ENCODE measurements at regions not wholly inside any gene's neighbourhood (a gene's known extent, or its start where the extent isn't known, plus 50 kb on each side); places are given as distances from the start of the nearest gene placed in this dataset.
A peak's percentile ranks its signal among the peaks of the same experiment; 100 is the strongest.
"Not testable (repeated sequence)": the region's sequence is repeated elsewhere in the genome, so short reads cannot be mapped to it uniquely, and the experiment has no call there.

GRCh38 chr5:145446875-145447274 is 388.3 kb downstream of the PRELID2 start:
- not testable (repeated sequence) for DNase-seq

- DNase-seq, result no peak
Measured at GRCh38 chr5:145446412-145446811, 388.7 kb downstream of the PRELID2 start.

GRCh38 chr5:145445027-145445426 is 390.1 kb downstream of the PRELID2 start:
- DNase-seq, result no peak

GRCh38 chr5:145443964-145444363 is 391.2 kb downstream of the PRELID2 start:
- no peak for DNase-seq

- DNase-seq, result no peak
Measured at GRCh38 chr5:145443366-145443765, 391.8 kb downstream of the PRELID2 start.

GRCh38 chr5:145442661-145443060 is 392.5 kb downstream of the PRELID2 start:
- not testable (repeated sequence) for DNase-seq

- DNase-seq, result no peak
Measured at GRCh38 chr5:145441228-145441627, 393.9 kb downstream of the PRELID2 start.

GRCh38 chr5:145437627-145438026 is 397.5 kb downstream of the PRELID2 start:
- DNase-seq, result no peak

GRCh38 chr5:145433077-145433476 is 402.1 kb downstream of the PRELID2 start:
- no peak for DNase-seq

- no peak for DNase-seq
Measured at GRCh38 chr5:145429170-145429569, 406.0 kb downstream of the PRELID2 start.

- no peak for DNase-seq
Measured at GRCh38 chr5:145408048-145408341, 427.1 kb downstream of the PRELID2 start.

- no peak for DNase-seq
Measured at GRCh38 chr5:145407300-145408047, 427.7 kb downstream of the PRELID2 start.

- DNase-seq, result no peak
Measured at GRCh38 chr5:145403992-145404391, 431.1 kb downstream of the PRELID2 start.

GRCh38 chr5:145396888-145397287 is 438.3 kb downstream of the PRELID2 start:
- no peak for DNase-seq

- not testable (repeated sequence) for DNase-seq
Measured at GRCh38 chr5:145395151-145395550, 440.0 kb downstream of the PRELID2 start.

- DNase-seq, result no peak
Measured at GRCh38 chr5:145393426-145393825, 441.7 kb downstream of the PRELID2 start.

- no peak for DNase-seq
Measured at GRCh38 chr5:145389047-145389446, 446.1 kb downstream of the PRELID2 start.

- no peak for DNase-seq
Measured at GRCh38 chr5:145385276-145385675, 449.9 kb downstream of the PRELID2 start.

- DNase-seq, result no peak
Measured at GRCh38 chr5:145378226-145378625, 456.9 kb downstream of the PRELID2 start.

- DNase-seq, result no peak
Measured at GRCh38 chr5:145375521-145375920, 459.6 kb downstream of the PRELID2 start.

GRCh38 chr5:145365464-145365863 is 469.7 kb downstream of the PRELID2 start:
- no peak for DNase-seq

GRCh38 chr5:145362266-145362665 is 472.9 kb downstream of the PRELID2 start:
- no peak for DNase-seq

- DNase-seq, result no peak
Measured at GRCh38 chr5:145360936-145361335, 474.2 kb downstream of the PRELID2 start.

GRCh38 chr5:145350513-145350912 is 484.6 kb downstream of the PRELID2 start:
- DNase-seq, result no peak

- DNase-seq, result peak; percentile 6
Measured at GRCh38 chr5:145347026-145347616, 488.0 kb downstream of the PRELID2 start.

Data from NCI-H1105 (cell line).